Natural killer cell (primary cell): ENCODE measurements at regions not wholly inside any gene's neighbourhood (a gene's known extent, or its start where the extent isn't known, plus 50 kb on each side); places are given as distances from the start of the nearest gene placed in this dataset.

ENCODE experiments used
- ATAC-seq, 3 donors: fragments of 150-1000 bp in 2 of 3; fragments of 200-7000 bp in 1 of 3; cut with Tn5 transposase; 1 replicate in 1 of 3; 2 replicates in 2 of 3; pipeline ENCODE4 v1.10.0; 2021; ENCODE audit warnings: mild to moderate bottlenecking in 2 of 3, moderate library complexity in 2 of 3
- DNase-seq, 2 donors: peaks; one replicate each; pipeline versions ENCODE4 v3.0.0 to v3.0.0-alpha.2; 2013 to 2021; ENCODE audit warnings: mixed read lengths in 1 of 2
- H3K27ac ChIP-seq: one replicate; pipeline ENCODE4 v1.5.1; 2013; ENCODE audit warnings: mild to moderate bottlenecking, low read length
- H3K27me3 ChIP-seq: one replicate; pipeline ENCODE4 v1.6.1; 2013; ENCODE audit warnings: low read length; ENCODE audit not compliant: control insufficient read depth, insufficient read depth
- H3K36me3 ChIP-seq: one replicate; pipeline ENCODE4 v1.6.1; 2013; ENCODE audit warnings: low read length; ENCODE audit not compliant: control insufficient read depth, insufficient read depth
- H3K4me1 ChIP-seq: one replicate; pipeline ENCODE4 v1.6.1; 2013; ENCODE audit warnings: low read length; ENCODE audit not compliant: control insufficient read depth, insufficient read depth
- H3K4me3 ChIP-seq: one replicate; pipeline ENCODE4 v1.5.1; 2013; ENCODE audit warnings: low read length
- H3K9me3 ChIP-seq: one replicate; pipeline ENCODE4 v1.6.1; 2013; ENCODE audit warnings: low read length; ENCODE audit not compliant: control insufficient read depth, insufficient read depth
- H3K27ac Mint-ChIP-seq, 2 donors: one replicate each; pipeline ENCODE4 v1.8.0; 2022; ENCODE audit warnings: mild to moderate bottlenecking in 2 of 2, mixed read lengths in 2 of 2, moderate library complexity in 1 of 2
- H3K27me3 Mint-ChIP-seq, 2 donors: one replicate each; pipeline ENCODE4 v1.8.0; 2022; ENCODE audit warnings: low read depth in 2 of 2, mixed read lengths in 2 of 2
- H3K36me3 Mint-ChIP-seq: one replicate; pipeline ENCODE4 v1.8.0; 2022; ENCODE audit warnings: mixed read lengths
- H3K4me1 Mint-ChIP-seq, 2 donors: one replicate each; pipeline ENCODE4 v1.8.0; 2022; ENCODE audit warnings: mixed read lengths in 2 of 2
- H3K4me3 Mint-ChIP-seq: one replicate; pipeline ENCODE4 v1.8.0; 2022; ENCODE audit warnings: mild to moderate bottlenecking, moderate library complexity, mixed read lengths
- H3K9me3 Mint-ChIP-seq, 2 donors: one replicate each; pipeline ENCODE4 v1.8.0; 2022; ENCODE audit warnings: mixed read lengths in 2 of 2
- CTCF ChIP-seq: fragments of 200-600 bp; IDR thresholded peaks from one replicate; pipeline ENCODE4 v1.8.0; 2022; ENCODE audit warnings: antibody characterized with exemption
- WGBS: methylation state at CpG from one replicate; pipeline ENCODE4 v1.1.7; 2013; ENCODE audit warnings: missing lambda C conversion rate; ENCODE audit not compliant: insufficient coverage; 5-methylcytosine and 5-hydroxymethylcytosine counted together
- intact Hi-C: fragments of 100-400 bp; cut with micrococcal nuclease; formaldehyde crosslinking; loops from one replicate; pipeline ENCODE4 v1.14.2; 2022

- H3K4me1 ChIP-seq, result no peaks in the 10 kb centered on the region
- no peak overlapping the region for H3K27ac ChIP-seq
- no peak for ATAC-seq
- peaks cover 7% of the 10 kb centered on the region for H3K27me3 ChIP-seq
- WGBS, result 100% methylated on average over 1 of the region's 1 CpG
- no peak overlapping the region for H3K4me3 ChIP-seq
- intact Hi-C loops, result no loop called here
- Mint-ChIP-seq H3K9me3 (peaks cover 7 to 17% of the 10 kb centered on the region in 2 donors), H3K36me3 (peaks cover 16% of the 10 kb centered on the region), H3K27me3 (peaks cover 7 to 10% of the 10 kb centered on the region in 2 donors), H3K4me1 (no peaks in the 10 kb centered on the region), H3K27ac (no peak overlapping the region), H3K4me3 (no peak overlapping the region)
- TF ChIP-seq CTCF, result no peak
- DNase-seq, result no peak
- peaks cover 3% of the 10 kb centered on the region for H3K9me3 ChIP-seq
- no peaks in the 10 kb centered on the region for H3K36me3 ChIP-seq
Measured at GRCh38 chr2:145273840-145274239, 753.9 kb upstream of the ZEB2 start.

- Mint-ChIP-seq H3K4me1 (no peaks in the 10 kb centered on the region), H3K36me3 (peaks cover 16% of the 10 kb centered on the region), H3K27me3 (peaks cover 8 to 12% of the 10 kb centered on the region in 2 donors), H3K9me3 (peaks cover 4 to 14% of the 10 kb centered on the region in 2 donors), H3K27ac (no peak overlapping the region), H3K4me3 (no peak overlapping the region)
- Histone ChIP-seq H3K36me3 (no peaks in the 10 kb centered on the region), H3K27me3 (peaks cover 23% of the 10 kb centered on the region), H3K4me3 (no peak overlapping the region), H3K9me3 (peaks cover 2% of the 10 kb centered on the region), H3K27ac (no peak overlapping the region), H3K4me1 (no peaks in the 10 kb centered on the region)
- no peak for DNase-seq
- TF ChIP-seq CTCF, result no peak
- no peak for ATAC-seq
- WGBS, result 97% methylated on average over 3 of the region's 3 CpGs
- intact Hi-C loops, result no loop called here
Measured at GRCh38 chr2:145268931-145269330, 749.0 kb upstream of the ZEB2 start.

DNA sequence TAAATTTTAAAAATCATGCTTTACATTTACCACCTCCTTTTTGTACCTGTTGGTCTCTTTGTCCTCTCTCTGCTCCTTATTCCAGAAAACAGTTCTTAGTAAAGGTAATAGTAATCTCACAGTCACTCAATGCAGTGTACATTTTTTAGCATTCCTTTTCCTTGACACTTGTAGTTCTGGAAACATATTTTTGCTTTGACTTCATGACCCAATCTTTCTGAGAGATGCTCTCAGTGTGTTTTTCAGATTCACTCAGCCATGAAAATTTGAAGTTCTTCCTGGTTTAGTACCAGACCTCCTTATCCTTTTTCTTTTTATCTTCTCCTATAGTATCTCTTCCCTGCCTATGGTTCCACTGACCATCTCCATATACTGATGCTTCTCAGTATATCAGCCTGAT, 747.5 kb upstream of the ZEB2 start:
- Mint-ChIP-seq H3K36me3 (peaks cover 10% of the 10 kb centered on the region), H3K4me3 (no peak overlapping the region), H3K9me3 (peaks cover under 1 to 6% of the 10 kb centered on the region in 2 donors), H3K27me3 (peaks cover 8 to 14% of the 10 kb centered on the region in 2 donors), H3K27ac (no peak overlapping the region), H3K4me1 (no peaks in the 10 kb centered on the region)
- no peak overlapping the region for H3K27ac ChIP-seq
- no peak for TF ChIP-seq CTCF
- H3K36me3 ChIP-seq, result no peaks in the 10 kb centered on the region
- H3K9me3 ChIP-seq, result no peaks in the 10 kb centered on the region
- no peak for ATAC-seq
- no peak for DNase-seq
- H3K4me1 ChIP-seq, result no peaks in the 10 kb centered on the region
- H3K27me3 ChIP-seq, result peaks cover 31% of the 10 kb centered on the region
- intact Hi-C loops, result no loop called here
- H3K4me3 ChIP-seq, result no peak overlapping the region

DNA sequence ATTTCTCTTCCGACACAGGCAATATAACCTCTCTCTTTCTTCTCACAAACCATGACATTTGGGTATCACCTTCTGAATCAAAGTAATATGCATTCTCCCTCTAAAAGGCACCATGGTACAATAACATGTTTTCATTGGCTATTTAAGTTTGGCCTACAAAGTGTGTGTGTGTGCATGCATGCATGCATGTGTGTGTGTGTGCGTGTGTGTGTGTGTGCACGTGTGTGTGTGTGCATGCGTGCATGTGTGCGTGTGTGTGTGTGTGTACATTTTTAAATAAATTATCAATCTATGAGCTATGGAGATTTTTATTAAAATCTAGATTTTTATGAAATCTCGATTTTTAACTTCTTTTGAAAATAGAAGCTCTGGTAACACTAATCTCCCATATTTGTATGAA, 745.3 kb upstream of the ZEB2 start:
- peaks cover 24 to 26% of the 10 kb centered on the region in 2 donors for H3K27me3 Mint-ChIP-seq
- DNase-seq (no peak), ATAC-seq (no peak)
- no peaks in the 10 kb centered on the region for H3K9me3 ChIP-seq
- H3K4me1 ChIP-seq, result no peaks in the 10 kb centered on the region
- no peaks in the 10 kb centered on the region for H3K36me3 Mint-ChIP-seq
- intact Hi-C loops, result no loop called here
- H3K27ac Mint-ChIP-seq, result no peak overlapping the region
- H3K4me3 ChIP-seq, result no peak overlapping the region
- no peak overlapping the region for H3K27ac ChIP-seq
- H3K9me3 Mint-ChIP-seq, result no peaks in the 10 kb centered on the region
- no peak overlapping the region for H3K4me3 Mint-ChIP-seq
- 100% methylated on average over 5 of the region's 6 CpGs for WGBS
- H3K4me1 Mint-ChIP-seq, result peaks cover 1 to 2% of the 10 kb centered on the region in 2 donors
- peaks cover 49% of the 10 kb centered on the region for H3K27me3 ChIP-seq
- no peak for TF ChIP-seq CTCF
- no peaks in the 10 kb centered on the region for H3K36me3 ChIP-seq
